ENCODE measurements at regions not wholly inside any gene's neighbourhood (a gene's known extent, or its start where the extent isn't known, plus 50 kb on each side); places are given as distances from the start of the nearest gene placed in this dataset.
A peak's percentile ranks its signal among the peaks of the same experiment; 100 is the strongest.

DNA sequence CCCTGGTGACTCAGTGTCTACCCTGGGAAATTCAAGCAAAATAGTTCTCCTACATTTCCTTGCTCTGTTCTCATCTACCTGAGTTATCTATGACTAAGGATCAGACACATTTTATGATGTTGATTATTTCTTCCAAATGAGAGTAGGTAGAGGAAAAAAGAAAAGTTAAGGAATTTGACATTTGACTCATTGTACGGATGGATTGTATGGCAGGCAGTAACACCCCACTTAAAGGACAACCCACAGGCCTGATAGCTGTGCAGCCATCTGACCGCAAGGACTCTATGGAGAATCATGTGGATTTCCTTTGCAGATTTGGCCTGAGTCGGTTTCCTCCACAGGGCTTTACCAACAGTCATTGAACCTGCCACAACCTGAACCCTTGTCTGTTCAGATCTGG lies 540.3 kb downstream of the BCL11B start:
- intact Hi-C loops (cut with DNase I) = no loop called here
- Histone ChIP-seq H3K4me3 (no peak overlapping the region), H3K27ac (replicated peaks in 1 of 4) (no peak overlapping the region), H3K4me1 (no peaks in the 10 kb centered on the region), H3K36me3 (no peaks in the 10 kb centered on the region), H3K9me3 (no peaks in the 10 kb centered on the region), H3K27me3 (peaks cover 0 to 5% (median 0%) of the 10 kb centered on the region in 4 donors)
- TF ChIP-seq POLR2A (IDR thresholded peaks at IDR 0.05; ENCODE audit: low read depth) (no peak), POLR2AphosphoS5 (IDR thresholded peaks at IDR 0.05) (no peak), EP300 (IDR thresholded peaks at IDR 0.05) (no peak)
- TF ChIP-seq, protein P1, sequence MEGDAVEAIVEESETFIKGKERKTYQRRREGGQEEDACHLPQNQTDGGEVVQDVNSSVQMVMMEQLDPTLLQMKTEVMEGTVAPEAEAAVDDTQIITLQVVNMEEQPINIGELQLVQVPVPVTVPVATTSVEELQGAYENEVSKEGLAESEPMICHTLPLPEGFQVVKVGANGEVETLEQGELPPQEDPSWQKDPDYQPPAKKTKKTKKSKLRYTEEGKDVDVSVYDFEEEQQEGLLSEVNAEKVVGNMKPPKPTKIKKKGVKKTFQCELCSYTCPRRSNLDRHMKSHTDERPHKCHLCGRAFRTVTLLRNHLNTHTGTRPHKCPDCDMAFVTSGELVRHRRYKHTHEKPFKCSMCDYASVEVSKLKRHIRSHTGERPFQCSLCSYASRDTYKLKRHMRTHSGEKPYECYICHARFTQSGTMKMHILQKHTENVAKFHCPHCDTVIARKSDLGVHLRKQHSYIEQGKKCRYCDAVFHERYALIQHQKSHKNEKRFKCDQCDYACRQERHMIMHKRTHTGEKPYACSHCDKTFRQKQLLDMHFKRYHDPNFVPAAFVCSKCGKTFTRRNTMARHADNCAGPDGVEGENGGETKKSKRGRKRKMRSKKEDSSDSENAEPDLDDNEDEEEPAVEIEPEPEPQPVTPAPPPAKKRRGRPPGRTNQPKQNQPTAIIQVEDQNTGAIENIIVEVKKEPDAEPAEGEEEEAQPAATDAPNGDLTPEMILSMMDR (IDR thresholded peaks at IDR 0.05) = no peak
- WGBS = 84% methylated on average over 3 of the region's 3 CpGs
- no peak for DNase-seq (ENCODE audit: extremely low spot score)

DNA sequence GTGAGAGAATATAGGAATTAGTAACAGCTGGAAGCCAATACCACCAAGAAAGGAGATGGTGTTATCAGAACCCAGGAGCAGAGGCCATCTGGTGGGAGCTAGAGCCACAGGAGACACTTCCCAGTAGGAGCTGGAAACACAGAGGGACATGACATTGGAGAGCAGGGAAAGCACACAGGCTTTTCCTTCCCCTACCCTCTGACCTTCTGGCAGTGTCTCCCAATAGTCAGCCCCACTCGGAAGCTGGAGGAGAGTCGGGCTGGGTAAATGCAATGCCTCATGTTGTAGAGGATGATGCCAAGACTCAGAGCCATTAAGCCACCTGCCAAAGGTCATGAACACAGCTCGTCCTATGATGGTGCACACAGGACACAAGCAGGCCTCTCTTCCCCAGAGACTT lies 538.5 kb downstream of the BCL11B start:
- Histone ChIP-seq H3K27me3 (no peaks in the 10 kb centered on the region), H3K4me1 (no peaks in the 10 kb centered on the region), H3K27ac (replicated peaks in 1 of 4) (no peak overlapping the region), H3K9me3 (no peaks in the 10 kb centered on the region), H3K36me3 (no peaks in the 10 kb centered on the region), H3K4me3 (no peak overlapping the region)
- no peak for TF ChIP-seq POLR2A (IDR thresholded peaks at IDR 0.05; ENCODE audit: low read depth)
- intact Hi-C loops (cut with DNase I) = no loop called here
- 83% methylated on average over 3 of the region's 3 CpGs for WGBS
- DNase-seq (ENCODE audit: extremely low spot score) = peak; percentile 80

DNA sequence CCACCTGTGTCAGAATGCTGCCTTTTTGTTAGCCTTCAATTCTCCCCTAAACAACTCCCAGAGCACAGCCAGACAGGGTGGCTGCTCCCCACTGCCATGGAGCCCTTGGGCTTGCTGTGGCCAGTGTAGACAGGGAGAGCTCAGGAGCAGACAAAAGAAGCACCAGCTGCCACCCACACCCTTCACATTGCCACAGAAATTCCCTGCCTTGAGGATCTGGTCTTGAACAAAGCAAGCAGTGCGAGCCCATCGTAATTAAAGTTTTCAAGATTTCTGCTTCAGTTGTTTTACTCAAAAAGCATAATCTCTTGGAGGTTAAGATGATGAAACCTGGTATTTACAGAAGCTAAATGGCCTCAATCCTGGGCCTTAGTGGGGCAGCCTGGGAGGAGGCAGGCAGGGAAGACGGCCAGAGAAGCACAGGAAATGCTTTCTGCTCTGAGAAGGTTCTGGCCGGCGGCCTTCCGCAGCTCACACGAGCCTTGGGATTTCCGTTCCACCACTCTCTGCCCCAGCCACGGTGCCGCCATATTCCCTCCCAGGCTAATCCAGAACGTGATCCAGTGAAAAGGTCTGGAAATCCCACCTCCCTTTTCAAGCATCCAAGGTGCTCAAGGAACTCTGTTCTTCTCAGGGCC lies 535.2 kb downstream of the BCL11B start:
- TF ChIP-seq POLR2A (IDR thresholded peaks at IDR 0.05; ENCODE audit: low read depth) = no peak
- no peak for TF ChIP-seq POLR2AphosphoS5 (IDR thresholded peaks at IDR 0.05)
- TF ChIP-seq, protein P1 (IDR thresholded peaks at IDR 0.05) = no peak
- TF ChIP-seq EP300 (IDR thresholded peaks at IDR 0.05) = no peak
- Histone ChIP-seq H3K27ac (replicated peaks in 1 of 4) (no peak overlapping the region), H3K4me3 (no peak overlapping the region), H3K27me3 (no peaks in the 10 kb centered on the region), H3K4me1 (no peaks in the 10 kb centered on the region), H3K9me3 (no peaks in the 10 kb centered on the region), H3K36me3 (no peaks in the 10 kb centered on the region)
- WGBS = 74% methylated on average over 11 of the region's 11 CpGs
- intact Hi-C loops (cut with DNase I) = no loop called here
- DNase-seq (ENCODE audit: extremely low spot score) = peak; percentile 75

DNA sequence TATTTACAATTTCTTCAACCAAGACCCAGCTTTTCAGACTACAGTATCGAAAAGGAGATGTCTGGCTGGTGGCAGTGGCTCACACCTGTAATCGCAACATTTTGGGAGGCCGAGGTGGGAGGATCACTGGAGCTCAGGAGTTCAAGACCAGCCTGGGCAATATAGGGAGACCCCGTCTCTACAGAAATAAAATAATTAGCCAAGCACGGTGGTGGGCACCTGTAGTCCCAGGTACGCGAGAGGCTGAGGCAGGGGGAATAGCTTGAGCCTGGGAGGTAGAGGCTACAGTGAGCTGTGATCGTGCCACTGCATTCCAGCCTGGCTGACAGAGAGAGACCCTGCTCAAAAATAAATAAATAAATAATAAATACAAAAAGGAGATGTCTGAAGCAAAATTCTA lies 530.5 kb downstream of the BCL11B start:
- Histone ChIP-seq H3K36me3 (no peaks in the 10 kb centered on the region), H3K27me3 (peaks cover 0 to 4% (median 0%) of the 10 kb centered on the region in 4 donors), H3K4me1 (no peaks in the 10 kb centered on the region), H3K4me3 (no peak overlapping the region), H3K9me3 (no peaks in the 10 kb centered on the region), H3K27ac (replicated peaks in 1 of 4) (no peak overlapping the region)
- DNase-seq (ENCODE audit: extremely low spot score) = peak; percentile 57
- WGBS = 89% methylated on average over 8 of the region's 8 CpGs
- intact Hi-C loops (cut with DNase I) = no loop called here
- no peak for TF ChIP-seq EP300 (IDR thresholded peaks at IDR 0.05)
- TF ChIP-seq POLR2A (IDR thresholded peaks at IDR 0.05; ENCODE audit: low read depth) = no peak
- no peak for TF ChIP-seq POLR2AphosphoS5 (IDR thresholded peaks at IDR 0.05)

DNA sequence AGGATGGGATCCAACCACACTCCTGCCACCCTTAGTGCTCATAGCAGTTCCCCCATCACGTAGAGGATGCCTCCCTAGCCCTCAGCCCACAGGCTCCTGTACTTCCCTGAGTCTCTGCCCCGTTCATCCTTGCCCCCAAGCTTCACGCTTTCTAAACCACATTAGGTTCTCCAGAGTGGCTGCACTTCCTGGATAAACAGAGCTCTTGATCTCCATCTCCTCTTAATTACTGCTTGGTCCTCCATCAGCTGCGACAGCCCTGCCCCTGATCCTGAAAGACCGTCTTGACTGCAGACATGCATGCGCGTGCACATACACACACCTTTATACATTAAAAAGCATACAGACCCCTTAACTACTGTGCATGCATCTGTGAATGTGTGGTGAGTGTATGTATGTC lies 530.0 kb downstream of the BCL11B start:
- H3K4me1 ChIP-seq = no peaks in the 10 kb centered on the region
- no peaks in the 10 kb centered on the region for H3K36me3 ChIP-seq
- no peaks in the 10 kb centered on the region for H3K9me3 ChIP-seq
- WGBS = 74% methylated on average over 7 of the region's 7 CpGs
- peaks cover 0 to 8% (median 0%) of the 10 kb centered on the region in 4 donors for H3K27me3 ChIP-seq
- no peak overlapping the region for H3K4me3 ChIP-seq
- no peak for TF ChIP-seq POLR2AphosphoS5 (IDR thresholded peaks at IDR 0.05)
- no peak for TF ChIP-seq POLR2A (IDR thresholded peaks at IDR 0.05; ENCODE audit: low read depth)
- TF ChIP-seq, protein P1 (IDR thresholded peaks at IDR 0.05) = no peak
- TF ChIP-seq EP300 (IDR thresholded peaks at IDR 0.05) = no peak
- intact Hi-C loops (cut with DNase I) = no loop called here
- H3K27ac ChIP-seq (replicated peaks in 1 of 4) = no peak overlapping the region
- peak; percentile 68 for DNase-seq (ENCODE audit: extremely low spot score)

DNA sequence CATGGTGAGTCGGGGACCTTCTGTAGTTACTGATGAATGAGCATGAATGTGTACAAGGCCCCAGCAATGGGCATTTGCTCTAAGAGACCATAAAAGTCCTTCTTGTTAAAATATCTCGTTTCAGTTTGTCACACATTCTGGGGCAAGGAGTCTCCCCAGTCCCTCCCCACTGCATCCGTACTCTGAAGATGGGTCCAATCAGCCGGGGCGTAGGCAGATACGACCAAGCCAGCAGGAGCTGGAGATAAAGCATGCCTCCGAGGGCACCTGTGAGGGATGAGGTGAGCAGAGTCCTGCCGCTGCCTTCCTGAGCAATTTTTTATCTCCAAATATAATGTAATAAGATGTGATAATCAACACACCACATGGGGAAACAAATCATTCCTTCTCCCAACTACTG lies 528.5 kb downstream of the BCL11B start:
- Histone ChIP-seq H3K9me3 (no peaks in the 10 kb centered on the region), H3K27me3 (peaks cover 0 to 8% (median 0%) of the 10 kb centered on the region in 4 donors), H3K4me3 (no peak overlapping the region), H3K36me3 (no peaks in the 10 kb centered on the region), H3K4me1 (no peaks in the 10 kb centered on the region), H3K27ac (replicated peaks in 1 of 4) (no peak overlapping the region)
- 81% methylated on average over 8 of the region's 8 CpGs for WGBS
- intact Hi-C loops (cut with DNase I) = no loop called here
- TF ChIP-seq EP300 (IDR thresholded peaks at IDR 0.05) (no peak), POLR2AphosphoS5 (IDR thresholded peaks at IDR 0.05) (no peak), POLR2A (IDR thresholded peaks at IDR 0.05; ENCODE audit: low read depth) (no peak)
- TF ChIP-seq, protein P1 (IDR thresholded peaks at IDR 0.05) = no peak
- DNase-seq (ENCODE audit: extremely low spot score) = peak; percentile 82
